NCI-H510A treated with DMSO at 0.1 percent for 48 hours (cell line): ENCODE measurements at regions not wholly inside any gene's neighbourhood (a gene's known extent, or its start where the extent isn't known, plus 50 kb on each side); places are given as distances from the start of the nearest gene placed in this dataset.

Source experiments
- DNase-seq: peaks from one replicate; lab custom pipeline; 2025; lab: John Stamatoyannopoulos, UW

- DNase-seq: no peak
Observed at GRCh38 chr15:88382482-88382983, 84.7 kb downstream of the MRPL46 start.

GRCh38 chr15:88378188-88378637 lies 89.0 kb downstream of the MRPL46 start:
- no peak for DNase-seq

GRCh38 chr15:88377509-88377908 lies 89.7 kb downstream of the MRPL46 start:
- DNase-seq: no peak

- DNase-seq: no peak
Observed at GRCh38 chr15:88376574-88377174, 90.5 kb downstream of the MRPL46 start.

GRCh38 chr15:88375234-88375927 lies 91.8 kb downstream of the MRPL46 start:
- no peak for DNase-seq

- DNase-seq: no peak
Observed at GRCh38 chr15:88365124-88365523, 102.1 kb downstream of the MRPL46 start.

- no peak for DNase-seq
Observed at GRCh38 chr15:88348579-88349230, 92.2 kb upstream of the NTRK3 start.

- no peak for DNase-seq
Observed at GRCh38 chr15:88345962-88346361, 89.4 kb upstream of the NTRK3 start.

- DNase-seq: no peak
Observed at GRCh38 chr15:88344786-88345185, 88.2 kb upstream of the NTRK3 start.

- DNase-seq: no peak
Observed at GRCh38 chr15:88342666-88343065, 86.1 kb upstream of the NTRK3 start.

- DNase-seq: no peak
Observed at GRCh38 chr15:88341653-88342052, 85.1 kb upstream of the NTRK3 start.

- DNase-seq: no peak
Observed at GRCh38 chr15:88341006-88341405, 84.5 kb upstream of the NTRK3 start.

GRCh38 chr15:88337993-88338392 lies 81.5 kb upstream of the NTRK3 start:
- no peak for DNase-seq

- DNase-seq: no peak
Observed at GRCh38 chr15:88335074-88335473, 78.5 kb upstream of the NTRK3 start.

- no peak for DNase-seq
Observed at GRCh38 chr15:88334436-88334835, 77.9 kb upstream of the NTRK3 start.

GRCh38 chr15:88331291-88331690 lies 74.8 kb upstream of the NTRK3 start:
- DNase-seq: no peak

GRCh38 chr15:88326924-88327323 lies 70.4 kb upstream of the NTRK3 start:
- no peak for DNase-seq

GRCh38 chr15:88324741-88325065 lies 68.2 kb upstream of the NTRK3 start:
- DNase-seq: no peak

- no peak for DNase-seq
Observed at GRCh38 chr15:88323976-88324740, 67.6 kb upstream of the NTRK3 start.

- peak; percentile 32 for DNase-seq
Observed at GRCh38 chr15:88323468-88323867, 66.9 kb upstream of the NTRK3 start.

GRCh38 chr15:88322461-88322860 lies 65.9 kb upstream of the NTRK3 start:
- DNase-seq: no peak

- peak; percentile 15 for DNase-seq
Observed at GRCh38 chr15:88321271-88321670, 64.7 kb upstream of the NTRK3 start.

- no peak for DNase-seq
Observed at GRCh38 chr15:88316586-88316985, 60.0 kb upstream of the NTRK3 start.
